H9 (cell line): ENCODE measurements at regions not wholly inside any gene's neighbourhood (a gene's known extent, or its start where the extent isn't known, plus 50 kb on each side); places are given as distances from the start of the nearest gene placed in this dataset.

ENCODE experiments used
- DNase-seq: peaks from one replicate; pipeline ENCODE4 v3.0.0-alpha.2; 2017
- H2AFZ ChIP-seq: one replicate; pipeline ENCODE4 v1.6.1; 2013; ENCODE audit warnings: mild to moderate bottlenecking, low read length, control low read depth, moderate library complexity
- H2AK5ac ChIP-seq: 2 replicates; pipeline ENCODE4 v1.6.1; 2013; ENCODE audit warnings: low read length, control low read depth, mixed read lengths; ENCODE audit not compliant: insufficient read length
- H2BK120ac ChIP-seq: one replicate; pipeline ENCODE4 v1.6.1; 2013; ENCODE audit warnings: low read depth, mild to moderate bottlenecking, low read length, control low read depth, inconsistent platforms; ENCODE audit not compliant: poor library complexity, severe bottlenecking
- H2BK12ac ChIP-seq: 2 replicates; pipeline ENCODE4 v1.6.1; 2013; ENCODE audit warnings: low read length, control low read depth, mixed read lengths, low read depth; ENCODE audit not compliant: insufficient read length
- H2BK15ac ChIP-seq: 2 replicates; pipeline ENCODE4 v1.6.1; 2013; ENCODE audit warnings: low read depth, low read length, control low read depth
- H2BK20ac ChIP-seq: one replicate; pipeline ENCODE4 v1.6.1; 2013; ENCODE audit warnings: low read depth, mild to moderate bottlenecking, low read length, control low read depth, inconsistent platforms; ENCODE audit not compliant: poor library complexity, severe bottlenecking
- H2BK5ac ChIP-seq: 2 replicates; pipeline ENCODE4 v1.6.1; 2013; ENCODE audit warnings: low read length, control low read depth, mixed read lengths; ENCODE audit not compliant: insufficient read length
- H3K14ac ChIP-seq: 2 replicates; pipeline ENCODE4 v1.6.1; 2013; ENCODE audit warnings: low read length, control low read depth; ENCODE audit not compliant: insufficient read depth
- H3K18ac ChIP-seq: 2 replicates; pipeline ENCODE4 v1.6.1; 2013; ENCODE audit warnings: low read depth, mild to moderate bottlenecking, mixed read lengths, low read length, control low read depth; ENCODE audit not compliant: insufficient read length
- H3K23ac ChIP-seq: 2 replicates; pipeline ENCODE4 v1.6.1; 2013; ENCODE audit warnings: low read length, control low read depth, mixed read lengths, low read depth; ENCODE audit not compliant: insufficient read length
- H3K23me2 ChIP-seq: 2 replicates; pipeline ENCODE4 v1.6.1; 2013; ENCODE audit warnings: low read depth, mild to moderate bottlenecking, mixed read lengths, low read length, control low read depth; ENCODE audit not compliant: insufficient read length, poor library complexity, severe bottlenecking
- H3K27ac ChIP-seq: 2 replicates; pipeline ENCODE4 v1.5.1; 2013; ENCODE audit warnings: low read length, control low read depth, mixed read lengths, low read depth; ENCODE audit not compliant: insufficient read length
- H3K27me3 ChIP-seq: 2 replicates; pipeline ENCODE4 v1.6.1; 2013; ENCODE audit warnings: low read length, control low read depth, inconsistent platforms; ENCODE audit not compliant: insufficient read depth
- H3K4ac ChIP-seq: 2 replicates; pipeline ENCODE4 v1.6.1; 2013; ENCODE audit warnings: low read depth, mild to moderate bottlenecking, control low read depth, inconsistent platforms, low read length, moderate library complexity
- H3K4me1 ChIP-seq: 2 replicates; pipeline ENCODE4 v1.6.1; 2013; ENCODE audit warnings: low read length, control low read depth, inconsistent platforms; ENCODE audit not compliant: insufficient read depth
- H3K4me2 ChIP-seq: 2 replicates; pipeline ENCODE4 v1.6.1; 2013; ENCODE audit warnings: low read length, control low read depth, mixed read lengths; ENCODE audit not compliant: insufficient read length, insufficient read depth
- H3K56ac ChIP-seq: 2 replicates; pipeline ENCODE4 v1.6.1; 2013; ENCODE audit warnings: low read depth, mild to moderate bottlenecking, mixed read lengths, low read length, control low read depth; ENCODE audit not compliant: insufficient read length
- H3K79me1 ChIP-seq: 2 replicates; pipeline ENCODE4 v1.6.1; 2013; ENCODE audit warnings: low read depth, mild to moderate bottlenecking, moderate library complexity, low read length, control low read depth, inconsistent platforms; ENCODE audit not compliant: insufficient read depth, poor library complexity, severe bottlenecking
- H3K79me2 ChIP-seq: 2 replicates; pipeline ENCODE4 v1.6.1; 2013; ENCODE audit warnings: low read length, control low read depth, inconsistent platforms; ENCODE audit not compliant: insufficient read depth
- H3K9ac ChIP-seq: 2 replicates; pipeline ENCODE4 v1.6.1; 2013; ENCODE audit warnings: low read length, control low read depth, mixed read lengths; ENCODE audit not compliant: insufficient read length; ENCODE audit errors: extremely low read depth
- H3K9me3 ChIP-seq: one replicate; pipeline ENCODE4 v1.6.1; 2013; ENCODE audit warnings: low read depth, low read length, inconsistent platforms; ENCODE audit not compliant: control insufficient read depth
- H3T11ph ChIP-seq: one replicate; pipeline ENCODE4 v1.6.1; 2013; ENCODE audit warnings: mild to moderate bottlenecking, low read length, control low read depth, inconsistent platforms
- H4K20me1 ChIP-seq: one replicate; pipeline ENCODE4 v1.6.1; 2013; ENCODE audit not compliant: control insufficient read depth, insufficient read length, insufficient read depth
- H4K5ac ChIP-seq: 2 replicates; pipeline ENCODE4 v1.6.1; 2013; ENCODE audit warnings: low read depth, mild to moderate bottlenecking, mixed read lengths, low read length, control low read depth; ENCODE audit not compliant: insufficient read length
- H4K8ac ChIP-seq: replicated peaks from 2 replicates; pipeline ENCODE4 v1.6.1; 2013; ENCODE audit warnings: low read length, control low read depth, mixed read lengths, low read depth; ENCODE audit not compliant: insufficient read length
- H4K91ac ChIP-seq: 2 replicates; pipeline ENCODE4 v1.6.1; 2013; ENCODE audit warnings: low read depth, mild to moderate bottlenecking, moderate library complexity, mixed read lengths, low read length, control low read depth; ENCODE audit not compliant: insufficient read length
- H3K27ac Mint-ChIP-seq, 3 experiments: 2 replicates in 2 of 3; 3 replicates in 1 of 3; pipeline ENCODE4 v1.8.0; 2020 to 2021; ENCODE audit warnings: mixed read lengths in 3 of 3, mild to moderate bottlenecking in 1 of 3, moderate library complexity in 1 of 3
- H3K27me3 Mint-ChIP-seq: 2 replicates; pipeline ENCODE4 v1.8.0; 2021; ENCODE audit warnings: low read depth, mild to moderate bottlenecking, moderate library complexity, mixed read lengths
- H3K36me3 Mint-ChIP-seq, 3 experiments: 2 replicates in 2 of 3; 3 replicates in 1 of 3; pipeline ENCODE4 v1.8.0; 2020 to 2021; ENCODE audit warnings: low read depth in 3 of 3, mixed read lengths in 3 of 3; ENCODE audit not compliant: insufficient read depth in 1 of 3
- H3K4me1 Mint-ChIP-seq, 2 experiments: 2 replicates each; pipeline ENCODE4 v1.8.0; 2020; ENCODE audit warnings: mixed read lengths in 2 of 2
- H3K4me3 Mint-ChIP-seq, 2 experiments: 2 replicates in 1 of 2; 3 replicates in 1 of 2; pipeline ENCODE4 v1.8.0; 2020 to 2021; ENCODE audit warnings: mild to moderate bottlenecking in 2 of 2, mixed read lengths in 2 of 2, moderate library complexity in 1 of 2
- H3K9me3 Mint-ChIP-seq, 2 experiments: 2 replicates in 1 of 2; 3 replicates in 1 of 2; pipeline ENCODE4 v1.8.0; 2020; ENCODE audit warnings: mild to moderate bottlenecking in 2 of 2, mixed read lengths in 2 of 2, moderate library complexity in 1 of 2
- CTCF ChIP-seq: fragments of 200-600 bp; sonication (generic); conservative IDR thresholded peaks from 3 replicates; pipeline ENCODE4 v1.8.0; 2021; ENCODE audit warnings: antibody characterized with exemption, mild to moderate bottlenecking
- WGBS: extraction: QIAGEN DNeasy Blood & Tissue Kit; methylation state at CpG from one replicate; pipeline ENCODE4 v1.1.7; 2013; ENCODE audit warnings: missing lambda C conversion rate, low lambda C conversion rate, mixed read lengths; ENCODE audit not compliant: insufficient read length; ENCODE audit errors: extremely low coverage; 5-methylcytosine and 5-hydroxymethylcytosine counted together

- no peak overlapping the region for H3K18ac ChIP-seq
- H3K27me3 Mint-ChIP-seq = peaks cover 1% of the 10 kb centered on the region; the same call in 1 of the 2 replicates
Observed at GRCh38 chr15:87193481-87193880, 1063.1 kb downstream of the NTRK3 start.

More at GRCh38 chr15:87193481-87193880, 1063.1 kb downstream of the NTRK3 start:
- no peak for DNase-seq
- Histone ChIP-seq H3K79me2 (no peaks in the 10 kb centered on the region), H3K9ac (no peak overlapping the region), H3K14ac (no peak overlapping the region), H3K27ac (no peak overlapping the region), H4K8ac (no peak overlapping the region), H2AK5ac (no peak overlapping the region), H4K91ac (no peak overlapping the region), H2BK120ac (no peak overlapping the region), H2BK20ac (no peak overlapping the region), H3K4me2 (no peak overlapping the region), H4K20me1 (no peaks in the 10 kb centered on the region), H3K23me2 (no peaks in the 10 kb centered on the region), H3K9me3 (no peaks in the 10 kb centered on the region), H3K4me1 (no peaks in the 10 kb centered on the region; the same call in 1 of the 2 replicates), H2BK15ac (no peak overlapping the region), H2BK5ac (no peak overlapping the region), H2BK12ac (no peak overlapping the region), H3K56ac (no peak overlapping the region), H2AFZ (no peak overlapping the region), H3T11ph (no peak overlapping the region), H4K5ac (no peak overlapping the region), H3K23ac (no peak overlapping the region), H3K27me3 (no peaks in the 10 kb centered on the region), H3K4ac (no peak overlapping the region), H3K79me1 (no peaks in the 10 kb centered on the region)
- no peak overlapping the region; a peak in 1 of 7 replicates for H3K27ac Mint-ChIP-seq
- no peaks in the 10 kb centered on the region for H3K36me3 Mint-ChIP-seq
- TF ChIP-seq CTCF = no peak
- no CpG with 5 or more reads among the region's 6 CpGs for WGBS
- H3K9me3 Mint-ChIP-seq = no peaks in the 10 kb centered on the region
- H3K4me3 Mint-ChIP-seq = no peak overlapping the region
- peaks cover 3 to 7% of the 10 kb centered on the region in 2 experiments; a peak in 3 of 4 replicates for H3K4me1 Mint-ChIP-seq
